ENCODE measurements at regions not wholly inside any gene's neighbourhood (a gene's known extent, or its start where the extent isn't known, plus 50 kb on each side); places are given as distances from the start of the nearest gene placed in this dataset.

DNA sequence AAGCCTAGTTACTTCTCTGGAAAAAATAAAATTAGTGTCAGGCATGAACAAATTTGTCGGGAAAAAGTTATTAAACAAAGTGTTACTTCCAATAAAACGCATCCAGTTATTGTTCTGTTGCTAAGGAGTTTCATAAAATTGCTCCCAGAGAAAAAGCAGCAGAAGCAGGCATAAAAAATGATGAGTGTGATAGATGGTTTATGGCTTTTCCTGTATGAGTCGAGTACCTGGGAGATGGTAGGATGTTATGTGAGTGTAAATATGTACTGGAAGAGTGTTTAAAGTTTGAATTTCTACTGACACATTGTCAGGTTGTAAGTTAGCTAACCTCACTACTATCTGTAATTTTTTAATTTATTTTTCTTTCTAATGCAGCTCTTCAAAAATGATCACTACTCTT, 390.7 kb downstream of the ARL4A start (continued):
- TF ChIP-seq, protein P1, sequence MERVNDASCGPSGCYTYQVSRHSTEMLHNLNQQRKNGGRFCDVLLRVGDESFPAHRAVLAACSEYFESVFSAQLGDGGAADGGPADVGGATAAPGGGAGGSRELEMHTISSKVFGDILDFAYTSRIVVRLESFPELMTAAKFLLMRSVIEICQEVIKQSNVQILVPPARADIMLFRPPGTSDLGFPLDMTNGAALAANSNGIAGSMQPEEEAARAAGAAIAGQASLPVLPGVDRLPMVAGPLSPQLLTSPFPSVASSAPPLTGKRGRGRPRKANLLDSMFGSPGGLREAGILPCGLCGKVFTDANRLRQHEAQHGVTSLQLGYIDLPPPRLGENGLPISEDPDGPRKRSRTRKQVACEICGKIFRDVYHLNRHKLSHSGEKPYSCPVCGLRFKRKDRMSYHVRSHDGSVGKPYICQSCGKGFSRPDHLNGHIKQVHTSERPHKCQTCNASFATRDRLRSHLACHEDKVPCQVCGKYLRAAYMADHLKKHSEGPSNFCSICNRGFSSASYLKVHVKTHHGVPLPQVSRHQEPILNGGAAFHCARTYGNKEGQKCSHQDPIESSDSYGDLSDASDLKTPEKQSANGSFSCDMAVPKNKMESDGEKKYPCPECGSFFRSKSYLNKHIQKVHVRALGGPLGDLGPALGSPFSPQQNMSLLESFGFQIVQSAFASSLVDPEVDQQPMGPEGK (CRISPR knock-in tag; IDR thresholded peaks at IDR 0.05; ENCODE audit: borderline replicate concordance) = no peak
- TF ChIP-seq CREB5 (CRISPR knock-in tag; IDR thresholded peaks at IDR 0.05; ENCODE audit: low read depth) (no peak), ZNF70 (CRISPR knock-in tag; IDR thresholded peaks at IDR 0.05) (no peak), ZFP3 (CRISPR knock-in tag; IDR thresholded peaks at IDR 0.05) (no peak), ESRRG (CRISPR knock-in tag; IDR thresholded peaks at IDR 0.05) (no peak)

DNA sequence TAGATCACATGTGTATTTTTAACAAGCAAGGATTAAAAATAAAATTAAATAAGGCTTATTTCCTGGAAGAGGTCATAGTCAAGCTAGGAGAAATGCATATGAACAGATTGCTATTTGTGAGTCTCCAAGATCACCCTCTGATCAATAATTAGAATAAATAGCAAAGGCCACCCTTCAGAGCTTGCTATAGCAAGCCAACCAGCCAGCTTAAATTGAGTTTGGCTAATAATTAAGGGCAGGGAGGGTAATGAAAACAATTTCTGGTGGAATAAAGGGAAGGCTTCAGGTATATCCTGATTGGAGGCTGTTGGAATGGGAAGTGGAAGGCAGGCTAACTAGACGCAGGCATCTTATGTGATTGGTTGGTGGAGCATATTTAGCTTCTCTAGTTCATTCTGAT, 403.5 kb downstream of the ARL4A start:
- ATAC-seq = no peak
- TF ChIP-seq ZNF8 (CRISPR knock-in tag; IDR thresholded peaks at IDR 0.05) (no peak), SNAI2 (CRISPR knock-in tag; IDR thresholded peaks at IDR 0.05) (no peak), OSR1 (CRISPR knock-in tag; IDR thresholded peaks at IDR 0.05) (no peak), ZC3H10 (CRISPR knock-in tag; IDR thresholded peaks at IDR 0.05) (no peak), TOX (CRISPR knock-in tag; IDR thresholded peaks at IDR 0.05; ENCODE audit: borderline replicate concordance) (no peak), PPARA (CRISPR knock-in tag; IDR thresholded peaks at IDR 0.05; ENCODE audit: borderline replicate concordance) (no peak), CREB5 (CRISPR knock-in tag; IDR thresholded peaks at IDR 0.05; ENCODE audit: low read depth) (no peak), ZNF70 (CRISPR knock-in tag; IDR thresholded peaks at IDR 0.05) (no peak), ZFP30 (CRISPR knock-in tag; IDR thresholded peaks at IDR 0.05) (no peak), BACH2 (CRISPR knock-in tag; IDR thresholded peaks at IDR 0.05; ENCODE audit: borderline replicate concordance) (no peak)
- TF ChIP-seq, protein P1 (CRISPR knock-in tag; IDR thresholded peaks at IDR 0.05; ENCODE audit: borderline replicate concordance) = no peak

GRCh38 chr7:13091974-13092707, 404.7 kb downstream of the ARL4A start:
- ATAC-seq = no peak
- TF ChIP-seq OSR1 (CRISPR knock-in tag; IDR thresholded peaks at IDR 0.05) = no peak
- TF ChIP-seq TCF4 (CRISPR knock-in tag; IDR thresholded peaks at IDR 0.05; ENCODE audit: borderline replicate concordance) = no peak
- TF ChIP-seq CSRNP3 (CRISPR knock-in tag; IDR thresholded peaks at IDR 0.05) = no peak
- no peak for TF ChIP-seq ARNTL (CRISPR knock-in tag; IDR thresholded peaks at IDR 0.05; ENCODE audit: borderline replicate concordance, low read depth)
- TF ChIP-seq ZC3H10 (CRISPR knock-in tag; IDR thresholded peaks at IDR 0.05) = no peak
- TF ChIP-seq GLIS3 (CRISPR knock-in tag; IDR thresholded peaks at IDR 0.05) = no peak
- TF ChIP-seq TSHZ2 (CRISPR knock-in tag; IDR thresholded peaks at IDR 0.05) = no peak
- no peak for TF ChIP-seq POU6F1 (CRISPR knock-in tag; IDR thresholded peaks at IDR 0.05; ENCODE audit: borderline replicate concordance, low read depth)
- TF ChIP-seq ZNF70 (CRISPR knock-in tag; IDR thresholded peaks at IDR 0.05) = no peak
- TF ChIP-seq ZFP3 (CRISPR knock-in tag; IDR thresholded peaks at IDR 0.05) = no peak
- no peak for TF ChIP-seq BACH2 (CRISPR knock-in tag; IDR thresholded peaks at IDR 0.05; ENCODE audit: borderline replicate concordance)
- no peak for TF ChIP-seq ISL1 (CRISPR knock-in tag; IDR thresholded peaks at IDR 0.05)
- TF ChIP-seq ESRRG (CRISPR knock-in tag; IDR thresholded peaks at IDR 0.05) = no peak
- no peak for TF ChIP-seq TOX (CRISPR knock-in tag; IDR thresholded peaks at IDR 0.05; ENCODE audit: borderline replicate concordance)

All from SK-N-SH treated with all-trans-retinoic acid at 6 μM for 48 hours (cell line).